GM18502 (cell line): ENCODE measurements at regions not wholly inside any gene's neighbourhood (a gene's known extent, or its start where the extent isn't known, plus 50 kb on each side); places are given as distances from the start of the nearest gene placed in this dataset.

Experiments
- ATAC-seq: cut with Tn5 transposase; IDR thresholded peaks from one replicate; pipeline ENCODE4 v1.9.1; 2021; ENCODE audit warnings: mild to moderate bottlenecking; ENCODE audit not compliant: unreplicated experiment, poor library complexity

GRCh38 chr9:115359017-115359780, 241.2 kb upstream of the TNC start:
- ATAC-seq, result no peak

DNA sequence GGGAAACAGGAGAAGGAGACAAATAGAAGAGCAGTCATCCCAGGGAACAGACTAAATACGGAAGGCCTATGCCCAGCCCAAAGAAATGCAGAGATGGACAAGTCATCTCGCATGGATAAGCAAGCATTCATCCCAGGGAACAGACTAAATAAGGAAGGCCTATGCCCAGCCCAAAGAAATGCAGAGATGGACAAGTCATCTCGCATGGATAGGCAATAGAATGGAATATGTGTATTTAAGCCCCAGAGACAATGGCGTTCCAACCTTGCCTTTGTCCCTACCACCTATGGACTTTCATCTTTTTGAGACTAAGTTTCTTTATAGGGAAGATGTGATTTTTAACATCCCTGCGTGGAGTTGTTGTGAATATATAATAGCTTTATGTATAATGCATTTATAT, 242.2 kb upstream of the TNC start:
- ATAC-seq, result no peak

- ATAC-seq, result no peak
Observed at GRCh38 chr9:115362101-115362500, 244.1 kb upstream of the TNC start.

GRCh38 chr9:115362640-115363039, 244.7 kb upstream of the TNC start:
- ATAC-seq, result no peak

GRCh38 chr9:115364991-115365390, 247.0 kb upstream of the TNC start:
- ATAC-seq, result no peak

DNA sequence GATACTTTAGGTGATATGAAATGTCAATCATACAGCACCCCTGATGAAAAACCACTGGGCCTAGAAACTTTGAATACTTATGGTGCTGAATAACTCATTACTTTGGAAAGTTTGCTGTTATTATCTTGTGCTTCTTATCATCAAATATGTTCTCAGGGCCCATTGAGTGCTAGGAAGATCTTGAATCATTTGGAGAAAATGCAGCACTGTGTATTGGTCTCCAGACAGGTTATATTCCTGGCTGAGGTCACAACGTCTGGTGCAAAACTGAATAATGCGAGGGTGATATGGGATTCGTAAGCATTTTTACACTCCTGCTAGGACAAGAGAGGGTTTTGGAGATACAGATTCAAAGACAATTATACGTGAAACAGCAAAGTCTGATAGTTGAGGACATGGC, 249.4 kb upstream of the TNC start:
- no peak for ATAC-seq

DNA sequence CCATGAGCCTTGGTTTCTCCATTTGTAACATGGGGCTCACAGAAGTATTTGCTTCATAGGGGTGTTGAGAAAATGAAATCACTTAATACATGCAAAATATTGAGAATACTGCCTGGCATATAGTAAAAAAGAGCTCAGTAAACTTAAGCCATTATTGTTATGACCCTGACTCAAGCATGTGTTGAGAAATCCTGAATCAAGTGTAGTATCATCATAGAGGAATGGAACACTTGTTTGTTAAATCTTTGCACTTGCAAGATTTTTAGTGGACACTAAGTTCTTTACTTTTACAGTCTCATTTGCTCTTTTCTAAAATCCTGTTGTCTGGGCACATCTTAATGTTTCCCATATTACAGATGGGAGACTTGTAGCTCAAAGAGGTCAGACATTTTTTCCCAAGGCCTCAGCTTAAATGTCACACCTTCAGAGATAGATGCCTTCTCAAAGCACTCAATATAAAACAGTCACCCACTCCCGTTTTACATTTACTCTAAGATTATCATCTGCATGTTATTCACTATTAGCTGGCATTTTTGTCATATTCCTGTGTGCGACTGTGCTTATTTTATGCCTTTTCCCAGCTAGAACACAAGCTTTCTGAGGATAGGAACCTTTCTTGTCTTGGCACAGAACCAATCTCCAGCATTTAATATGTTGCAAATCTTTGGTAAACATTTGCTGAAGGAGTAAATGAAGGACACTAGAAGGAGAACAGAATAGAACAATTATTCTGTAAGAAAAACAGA, 250.0 kb upstream of the TNC start:
- no peak for ATAC-seq

DNA sequence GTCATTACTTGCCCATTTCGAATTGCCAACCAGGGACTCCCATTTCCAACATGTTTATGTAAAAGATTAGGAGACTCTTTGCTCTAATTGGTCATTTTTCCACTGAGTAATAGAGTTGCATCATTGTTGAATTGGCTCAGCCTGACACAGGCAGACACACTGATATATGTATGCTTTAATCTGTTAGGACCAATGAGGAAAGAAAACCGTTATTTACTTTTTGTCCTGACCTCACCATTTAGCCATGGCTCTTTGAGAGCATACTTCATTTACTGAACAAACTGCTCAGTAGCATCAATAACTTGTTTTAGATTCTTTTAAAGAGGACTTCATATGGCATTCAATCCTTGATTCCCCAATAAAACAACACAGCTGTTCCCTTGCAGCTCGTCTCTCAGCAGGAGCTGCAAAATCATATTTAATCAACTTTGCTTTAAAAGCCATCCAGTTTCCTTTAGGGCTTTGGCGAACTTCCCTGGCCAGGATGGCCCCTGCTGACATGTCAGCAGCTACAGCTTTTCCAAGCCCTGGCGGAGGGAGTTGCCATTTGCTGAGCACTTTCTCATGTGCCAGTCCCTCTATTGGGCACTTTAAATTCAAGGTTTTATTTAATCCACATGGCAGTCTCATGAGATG, 251.5 kb upstream of the TNC start:
- ATAC-seq, result no peak

DNA sequence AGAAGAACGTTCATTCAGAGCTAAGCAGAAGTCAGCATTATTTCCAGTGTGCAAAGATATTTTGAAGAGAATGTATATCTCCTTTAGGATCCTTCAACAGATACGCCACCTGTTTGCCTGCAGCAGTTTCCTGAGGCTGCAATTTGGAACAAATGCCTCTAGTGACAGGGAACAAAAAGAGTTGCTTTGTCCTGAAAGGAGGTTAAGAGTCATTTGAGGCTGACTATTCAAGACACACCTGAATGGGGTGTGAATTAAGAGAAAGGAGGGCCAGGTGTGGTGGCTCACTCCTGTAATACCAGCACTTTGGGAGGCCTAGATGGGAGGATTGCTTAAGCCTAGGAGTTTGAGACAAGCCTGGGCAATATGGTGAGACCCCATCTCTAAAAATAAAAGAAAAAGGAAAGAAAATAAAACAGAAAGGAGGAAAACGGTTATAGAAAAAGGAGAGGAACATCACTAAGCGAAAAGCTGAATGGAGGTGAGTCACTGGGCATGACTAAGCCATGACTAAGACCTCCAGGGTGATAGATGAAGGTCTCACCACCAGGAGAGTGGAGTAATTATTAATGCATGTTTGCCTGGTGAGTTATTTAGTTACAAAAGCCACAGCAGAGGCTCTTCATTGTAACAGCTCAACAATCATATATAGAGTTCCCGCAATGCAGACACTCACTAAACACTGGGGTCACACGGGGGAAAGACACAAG, 255.2 kb upstream of the TNC start:
- no peak for ATAC-seq

DNA sequence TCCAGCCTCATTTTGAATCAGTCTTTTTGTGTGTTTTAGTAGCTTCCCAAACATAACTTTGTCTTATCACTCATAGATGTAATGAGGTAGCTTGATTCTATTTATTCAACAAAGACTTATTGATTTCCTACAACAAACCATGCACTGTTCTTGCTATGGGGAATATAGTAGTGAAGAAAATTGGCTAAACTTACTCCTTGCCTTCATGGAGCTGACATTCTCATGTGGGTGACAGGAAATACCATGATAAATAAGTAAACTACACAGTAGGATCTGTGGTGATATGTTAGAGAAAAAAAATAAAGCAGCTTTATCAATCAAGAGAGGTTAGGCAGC, 255.7 kb upstream of the TNC start:
- no peak for ATAC-seq

- ATAC-seq, result no peak
Observed at GRCh38 chr9:115374724-115375268, 256.8 kb upstream of the TNC start.

GRCh38 chr9:115378241-115378640, 260.3 kb upstream of the TNC start:
- no peak for ATAC-seq

GRCh38 chr9:115378758-115379157, 260.8 kb upstream of the TNC start:
- ATAC-seq, result no peak

- ATAC-seq, result no peak
Observed at GRCh38 chr9:115379719-115380118, 261.8 kb upstream of the TNC start.

DNA sequence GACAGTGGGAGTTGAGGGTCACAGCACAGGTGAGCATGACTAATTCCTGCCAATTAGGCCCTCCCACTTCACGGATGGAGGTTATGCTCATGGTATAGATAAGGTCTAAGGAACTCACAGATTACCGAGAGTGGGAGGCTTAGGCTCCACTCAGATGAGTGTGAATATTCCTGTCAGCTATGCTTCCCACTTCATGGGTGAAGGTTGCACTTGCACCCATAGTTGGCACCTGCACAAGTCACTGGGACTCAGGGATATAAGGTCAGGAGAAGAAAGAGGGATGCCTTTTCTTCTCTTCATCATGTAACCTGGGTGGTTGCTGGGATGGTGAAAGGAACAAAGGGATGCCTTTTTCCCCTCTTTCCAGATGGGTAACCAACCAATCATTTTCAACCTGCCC, 264.9 kb upstream of the TNC start:
- ATAC-seq, result no peak

- ATAC-seq, result no peak
Observed at GRCh38 chr9:115385383-115386122, 267.6 kb upstream of the TNC start.

- ATAC-seq, result no peak
Observed at GRCh38 chr9:115386963-115387770, 269.2 kb upstream of the TNC start.

GRCh38 chr9:115391168-115391825, 273.3 kb upstream of the TNC start:
- no peak for ATAC-seq
